ENCODE measurements at regions not wholly inside any gene's neighbourhood (a gene's known extent, or its start where the extent isn't known, plus 50 kb on each side); places are given as distances from the start of the nearest gene placed in this dataset.

DNA sequence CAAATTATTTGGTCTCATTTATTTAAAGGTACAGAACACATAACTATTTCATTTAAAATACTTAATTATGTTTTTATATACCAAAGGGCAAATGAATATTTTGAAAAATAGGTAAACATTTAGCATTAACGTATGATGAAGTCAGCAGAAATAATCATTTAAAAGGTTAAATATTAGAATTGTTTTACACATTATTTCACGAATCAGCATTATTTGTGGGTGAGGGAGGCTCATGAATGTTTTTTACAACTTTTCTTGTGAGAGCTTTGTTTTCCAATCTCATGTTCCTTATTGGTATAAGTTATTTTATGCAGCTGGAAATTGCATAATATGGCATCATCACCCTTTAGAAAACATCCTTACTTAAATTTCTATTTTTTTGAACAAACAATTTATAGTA, 73.9 kb upstream of the FSTL5 start:
- Histone ChIP-seq H3K4me1 (no peaks in the 10 kb centered on the region), H3K9me3 (replicated peaks) (no peaks in the 10 kb centered on the region), H3K4me3 (no peak overlapping the region), H3K27ac (no peak overlapping the region), H3K36me3 (no peaks in the 10 kb centered on the region), H3K27me3 (no peaks in the 10 kb centered on the region)
- no peak for DNase-seq

DNA sequence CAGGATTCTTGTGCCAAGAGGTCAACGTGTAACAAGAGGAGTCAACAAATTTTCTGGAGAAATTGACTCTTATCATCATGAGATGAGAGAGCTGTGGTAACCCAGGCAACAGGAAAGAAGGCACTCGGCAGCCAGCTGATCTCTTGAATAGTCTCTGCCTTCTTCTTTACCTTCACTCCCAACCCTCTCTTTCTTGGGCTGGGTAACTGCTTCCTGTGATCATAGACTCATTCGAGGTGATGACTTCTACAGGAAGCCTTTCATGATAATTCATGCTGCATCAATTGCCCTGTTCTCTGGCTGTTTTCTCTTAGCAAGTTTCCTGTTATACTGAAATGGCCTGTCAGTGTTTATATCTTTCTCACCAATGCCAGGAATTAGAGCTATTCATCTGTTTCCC, 70.8 kb upstream of the FSTL5 start:
- Histone ChIP-seq H3K4me3 (no peak overlapping the region), H3K27ac (no peak overlapping the region), H3K9me3 (replicated peaks) (no peaks in the 10 kb centered on the region), H3K36me3 (no peaks in the 10 kb centered on the region), H3K27me3 (no peaks in the 10 kb centered on the region), H3K4me1 (no peaks in the 10 kb centered on the region)
- DNase-seq, result no peak

DNA sequence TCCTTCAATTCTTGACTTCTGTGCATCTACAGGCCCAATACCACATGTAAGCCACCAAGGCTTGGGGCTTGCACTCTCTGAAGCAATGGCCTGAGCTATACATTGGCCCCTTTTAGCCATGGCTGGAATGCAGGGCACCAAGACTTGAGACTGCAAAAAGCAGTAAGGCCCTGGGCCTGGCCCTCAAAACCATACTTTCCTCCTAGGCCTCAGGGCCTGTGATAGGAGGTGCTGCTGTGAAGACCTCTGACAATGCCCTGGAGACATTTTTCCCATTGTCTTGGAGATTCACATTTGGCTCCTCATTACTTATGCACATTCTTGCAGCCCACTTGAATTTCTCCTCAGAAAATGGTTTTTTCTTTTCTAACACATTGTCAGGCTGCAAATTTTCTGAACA, 68.5 kb upstream of the FSTL5 start:
- Histone ChIP-seq H3K9me3 (replicated peaks) (no peaks in the 10 kb centered on the region), H3K4me1 (no peaks in the 10 kb centered on the region), H3K27ac (no peak overlapping the region), H3K4me3 (no peak overlapping the region), H3K36me3 (no peaks in the 10 kb centered on the region), H3K27me3 (no peaks in the 10 kb centered on the region)
- no peak for DNase-seq

DNA sequence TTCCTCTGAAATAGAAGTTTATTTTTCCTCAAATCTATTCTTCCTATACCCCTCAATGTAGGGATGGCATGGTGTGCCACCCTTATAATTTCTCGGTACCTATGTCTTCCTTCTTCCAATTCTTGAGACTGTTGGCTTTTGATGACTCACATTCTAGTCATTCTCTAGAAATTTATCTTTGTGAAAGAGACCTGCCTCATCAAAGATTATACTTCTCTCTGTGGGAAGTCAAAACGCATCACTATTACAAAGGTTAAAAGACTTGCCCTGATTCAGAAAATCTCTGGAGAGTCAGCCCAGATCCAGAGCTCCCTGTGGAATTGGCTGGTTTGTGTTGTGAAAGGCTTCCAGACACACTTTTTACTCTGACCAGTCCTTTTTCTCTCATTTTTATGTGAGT, 65.9 kb upstream of the FSTL5 start:
- no peaks in the 10 kb centered on the region for H3K4me1 ChIP-seq
- no peak overlapping the region for H3K4me3 ChIP-seq
- no peaks in the 10 kb centered on the region for H3K36me3 ChIP-seq
- no peaks in the 10 kb centered on the region for H3K9me3 ChIP-seq (replicated peaks)
- H3K27me3 ChIP-seq, result no peaks in the 10 kb centered on the region
- no peak overlapping the region for H3K27ac ChIP-seq
- no peak for DNase-seq

DNA sequence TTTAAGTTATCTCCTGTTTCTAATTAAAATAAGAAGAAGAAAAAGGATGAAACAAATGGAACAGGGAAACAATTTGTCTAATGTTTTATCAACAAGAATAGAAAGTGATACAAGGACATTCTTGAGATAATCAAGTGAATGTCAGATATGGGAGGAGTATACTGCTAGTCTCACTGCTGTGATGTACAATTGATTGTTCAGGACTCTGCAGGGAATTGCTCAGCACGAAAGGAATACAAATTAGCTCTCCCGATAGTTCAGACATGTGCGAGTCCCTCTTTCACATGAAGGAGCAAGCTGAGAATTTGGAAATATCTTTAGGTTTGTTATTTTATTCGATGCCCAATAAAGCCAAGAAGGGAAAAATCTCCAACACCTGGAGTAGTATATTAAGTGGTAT, 57.3 kb upstream of the FSTL5 start:
- Histone ChIP-seq H3K4me3 (no peak overlapping the region), H3K27me3 (no peaks in the 10 kb centered on the region), H3K36me3 (no peaks in the 10 kb centered on the region), H3K27ac (no peak overlapping the region), H3K9me3 (replicated peaks) (no peaks in the 10 kb centered on the region), H3K4me1 (no peaks in the 10 kb centered on the region)
- DNase-seq, result no peak
